ENCODE measurements at regions not wholly inside any gene's neighbourhood (a gene's known extent, or its start where the extent isn't known, plus 50 kb on each side); places are given as distances from the start of the nearest gene placed in this dataset.

DNA sequence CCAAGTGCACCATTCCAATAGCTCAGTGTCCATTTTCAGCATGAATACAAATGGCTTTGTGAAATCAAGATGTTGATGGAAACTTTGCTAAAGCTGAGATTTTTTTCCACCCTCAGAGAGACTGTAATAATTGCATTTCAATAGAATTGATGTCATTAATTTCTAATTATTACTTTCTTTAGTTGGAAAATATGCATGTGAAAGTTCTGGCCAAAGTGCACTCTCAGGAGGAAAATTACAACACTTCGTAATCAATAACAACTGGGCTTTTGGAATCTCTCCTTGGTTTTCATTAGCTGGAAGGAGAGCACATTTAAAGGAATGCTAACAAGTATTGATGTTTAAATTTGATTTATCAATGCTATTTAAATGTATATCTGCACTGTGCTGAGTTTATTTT is 529.5 kb upstream of the CDH8 start:
- DNase-seq (ENCODE audit: low read depth) = no peak
- no peak for TF ChIP-seq MYC (IDR thresholded peaks at IDR 0.05; ENCODE audit: low read depth, low read length)
- TF ChIP-seq, protein P1, sequence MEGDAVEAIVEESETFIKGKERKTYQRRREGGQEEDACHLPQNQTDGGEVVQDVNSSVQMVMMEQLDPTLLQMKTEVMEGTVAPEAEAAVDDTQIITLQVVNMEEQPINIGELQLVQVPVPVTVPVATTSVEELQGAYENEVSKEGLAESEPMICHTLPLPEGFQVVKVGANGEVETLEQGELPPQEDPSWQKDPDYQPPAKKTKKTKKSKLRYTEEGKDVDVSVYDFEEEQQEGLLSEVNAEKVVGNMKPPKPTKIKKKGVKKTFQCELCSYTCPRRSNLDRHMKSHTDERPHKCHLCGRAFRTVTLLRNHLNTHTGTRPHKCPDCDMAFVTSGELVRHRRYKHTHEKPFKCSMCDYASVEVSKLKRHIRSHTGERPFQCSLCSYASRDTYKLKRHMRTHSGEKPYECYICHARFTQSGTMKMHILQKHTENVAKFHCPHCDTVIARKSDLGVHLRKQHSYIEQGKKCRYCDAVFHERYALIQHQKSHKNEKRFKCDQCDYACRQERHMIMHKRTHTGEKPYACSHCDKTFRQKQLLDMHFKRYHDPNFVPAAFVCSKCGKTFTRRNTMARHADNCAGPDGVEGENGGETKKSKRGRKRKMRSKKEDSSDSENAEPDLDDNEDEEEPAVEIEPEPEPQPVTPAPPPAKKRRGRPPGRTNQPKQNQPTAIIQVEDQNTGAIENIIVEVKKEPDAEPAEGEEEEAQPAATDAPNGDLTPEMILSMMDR (IDR thresholded peaks at IDR 0.05; ENCODE audit: low read depth, low read length) = no peak
- TF ChIP-seq MAX (IDR thresholded peaks at IDR 0.05; ENCODE audit: low read depth, low read length) = no peak
- no peak for TF ChIP-seq POLR2A (IDR thresholded peaks at IDR 0.05; ENCODE audit: extremely low read depth, insufficient read length)
- no peak overlapping the region for H3K4me3 ChIP-seq (ENCODE audit: low read depth, low read length)

- H3K4me3 ChIP-seq (ENCODE audit: low read depth, low read length) = no peak overlapping the region
- no peak for DNase-seq (ENCODE audit: low read depth)
- TF ChIP-seq MYC (IDR thresholded peaks at IDR 0.05; ENCODE audit: low read depth, low read length) (no peak), MAX (IDR thresholded peaks at IDR 0.05; ENCODE audit: low read depth, low read length) (no peak)
- TF ChIP-seq, protein P1 (IDR thresholded peaks at IDR 0.05; ENCODE audit: low read depth, low read length) = no peak
Observed at GRCh38 chr16:62564291-62564690, 528.1 kb upstream of the CDH8 start.

DNA sequence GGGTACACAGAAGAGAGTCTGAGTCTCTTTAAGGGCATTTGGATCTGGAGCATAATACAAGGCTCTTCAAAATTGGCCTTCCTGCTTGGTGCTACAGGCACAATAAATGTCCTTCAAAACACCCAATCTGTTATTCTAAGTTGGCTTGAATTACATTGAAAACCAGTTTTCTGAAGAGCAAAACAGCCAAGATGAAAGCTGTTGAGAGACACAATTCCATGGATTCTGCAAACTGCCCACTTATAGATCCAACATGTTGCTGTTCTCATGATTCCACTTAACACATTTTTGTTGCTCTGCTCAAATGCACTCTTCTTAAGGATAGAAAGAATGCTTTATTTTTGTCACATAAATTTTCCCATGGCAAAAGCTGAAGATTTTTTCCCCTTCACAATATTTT is 525.9 kb upstream of the CDH8 start:
- TF ChIP-seq, protein P1 (IDR thresholded peaks at IDR 0.05; ENCODE audit: low read depth, low read length) = no peak
- TF ChIP-seq MAX (IDR thresholded peaks at IDR 0.05; ENCODE audit: low read depth, low read length) (no peak), MYC (IDR thresholded peaks at IDR 0.05; ENCODE audit: low read depth, low read length) (no peak), POLR2A (IDR thresholded peaks at IDR 0.05; ENCODE audit: extremely low read depth, insufficient read length) (no peak)
- DNase-seq (ENCODE audit: low read depth) = no peak
- no peak overlapping the region for H3K4me3 ChIP-seq (ENCODE audit: low read depth, low read length)

DNA sequence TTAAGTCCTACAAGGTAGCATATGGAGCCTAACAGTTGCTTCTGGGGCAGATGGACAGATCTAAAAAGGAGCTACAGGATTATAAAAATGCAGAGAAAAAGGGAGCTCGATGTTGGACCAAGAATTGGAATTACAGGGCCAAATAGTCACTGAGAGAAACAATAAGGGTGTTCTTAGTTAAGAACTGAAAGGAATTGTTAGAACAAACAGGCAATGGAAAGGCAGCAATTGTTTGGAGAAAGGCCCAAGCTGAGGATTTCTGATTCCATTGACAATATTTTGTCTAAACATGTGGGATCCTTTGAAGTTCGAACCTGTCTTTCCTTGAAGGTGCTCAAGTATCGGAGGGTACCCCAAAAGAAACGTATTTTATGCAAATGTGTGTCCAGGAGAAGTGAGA is 513.6 kb upstream of the CDH8 start:
- TF ChIP-seq, protein P1 (IDR thresholded peaks at IDR 0.05; ENCODE audit: low read depth, low read length) = no peak
- no peak for TF ChIP-seq POLR2A (IDR thresholded peaks at IDR 0.05; ENCODE audit: extremely low read depth, insufficient read length)
- no peak for DNase-seq (ENCODE audit: low read depth)
- no peak overlapping the region for H3K4me3 ChIP-seq (ENCODE audit: low read depth, low read length)

GRCh38 chr16:62548095-62548494 is 511.9 kb upstream of the CDH8 start:
- no peak overlapping the region for H3K4me3 ChIP-seq (ENCODE audit: low read depth, low read length)
- TF ChIP-seq, protein P1 (IDR thresholded peaks at IDR 0.05; ENCODE audit: low read depth, low read length) = no peak
- TF ChIP-seq POLR2A (IDR thresholded peaks at IDR 0.05; ENCODE audit: extremely low read depth, insufficient read length) = no peak
- TF ChIP-seq MYC (IDR thresholded peaks at IDR 0.05; ENCODE audit: low read depth, low read length) = no peak
- no peak for TF ChIP-seq MAX (IDR thresholded peaks at IDR 0.05; ENCODE audit: low read depth, low read length)
- no peak for DNase-seq (ENCODE audit: low read depth)

DNA sequence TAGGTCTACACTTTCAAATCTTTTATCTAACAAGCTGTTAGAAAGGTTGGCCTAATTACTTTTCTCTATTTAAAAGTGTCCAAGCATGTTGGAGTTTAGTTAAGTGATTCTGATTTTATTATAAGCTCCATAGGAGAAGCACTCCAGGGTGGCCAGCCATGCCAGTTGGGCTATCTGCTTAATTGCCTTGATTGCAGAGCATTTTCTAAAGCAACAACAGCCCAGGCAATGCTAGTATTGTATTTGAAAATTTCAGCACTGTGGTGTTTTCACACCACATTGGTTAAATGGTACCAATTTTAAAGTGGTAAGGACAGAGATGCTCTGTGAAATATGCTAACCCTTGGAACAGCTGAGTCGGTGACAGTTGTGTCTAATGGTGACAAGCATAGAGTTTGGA is 510.5 kb upstream of the CDH8 start:
- no peak for DNase-seq (ENCODE audit: low read depth)
- TF ChIP-seq MYC (IDR thresholded peaks at IDR 0.05; ENCODE audit: low read depth, low read length) = no peak
- no peak for TF ChIP-seq POLR2A (IDR thresholded peaks at IDR 0.05; ENCODE audit: extremely low read depth, insufficient read length)
- TF ChIP-seq, protein P1 (IDR thresholded peaks at IDR 0.05; ENCODE audit: low read depth, low read length) = no peak
- TF ChIP-seq MAX (IDR thresholded peaks at IDR 0.05; ENCODE audit: low read depth, low read length) = no peak
- no peak overlapping the region for H3K4me3 ChIP-seq (ENCODE audit: low read depth, low read length)
